ENCODE measurements at regions not wholly inside any gene's neighbourhood (a gene's known extent, or its start where the extent isn't known, plus 50 kb on each side); places are given as distances from the start of the nearest gene placed in this dataset.

DNA sequence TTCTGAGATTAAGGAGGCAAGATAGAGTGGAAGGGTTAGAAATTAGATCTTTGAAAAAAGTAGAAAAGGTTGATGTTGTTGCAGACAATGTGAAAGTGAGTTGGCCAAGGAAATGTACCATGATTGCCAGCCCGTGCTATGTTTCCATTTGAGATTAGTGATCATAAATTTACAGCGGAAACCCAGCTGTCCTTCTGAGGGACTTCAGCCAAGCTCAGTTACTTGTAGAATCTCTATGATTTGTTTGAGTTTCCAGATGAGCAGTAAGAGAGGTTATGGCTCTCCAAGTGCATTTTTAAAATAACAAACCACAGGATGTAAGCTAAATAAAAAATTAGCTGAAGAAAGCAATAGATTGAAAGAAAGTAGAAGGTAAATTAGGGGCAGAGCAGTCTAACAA is 54.2 kb upstream of the RBMS3 start:
- Histone ChIP-seq H3K36me3 (ENCODE audit: insufficient read depth, low read length) (no peaks in the 10 kb centered on the region), H3K4me3 (ENCODE audit: low read depth, low read length, poor library complexity, severe bottlenecking) (no peak overlapping the region), H3K9me2 (ENCODE audit: low read depth, low read length) (no peaks in the 10 kb centered on the region), H3K27me3 (ENCODE audit: insufficient read depth, low read length) (no peaks in the 10 kb centered on the region), H4K20me1 (ENCODE audit: insufficient read depth, low read length) (no peaks in the 10 kb centered on the region), H3K79me2 (ENCODE audit: insufficient read depth, low read length) (no peaks in the 10 kb centered on the region), H3K4me1 (ENCODE audit: insufficient read depth, low read length, severe bottlenecking) (peaks cover 21% of the 10 kb centered on the region), H3K9ac (ENCODE audit: low read length) (0 out of 2 replicates have a peak overlapping the region, but pooled peaks have one; percentile 3), H2AFZ (ENCODE audit: low read length) (peak overlapping the region; percentile 21), H3K9me3 (ENCODE audit: low read length) (no peaks in the 10 kb centered on the region), H3K4me2 (ENCODE audit: low read length) (peak overlapping the region; percentile 33), H3K27ac (ENCODE audit: low read depth, low read length, poor library complexity, severe bottlenecking) (peak overlapping the region; percentile 26), H3F3A (ENCODE audit: insufficient read depth, low read length) (no peaks in the 10 kb centered on the region)
- no peak for TF ChIP-seq EZH2 (IDR thresholded peaks at IDR 0.05; ENCODE audit: borderline replicate concordance, low read length)
- TF ChIP-seq, protein P1, sequence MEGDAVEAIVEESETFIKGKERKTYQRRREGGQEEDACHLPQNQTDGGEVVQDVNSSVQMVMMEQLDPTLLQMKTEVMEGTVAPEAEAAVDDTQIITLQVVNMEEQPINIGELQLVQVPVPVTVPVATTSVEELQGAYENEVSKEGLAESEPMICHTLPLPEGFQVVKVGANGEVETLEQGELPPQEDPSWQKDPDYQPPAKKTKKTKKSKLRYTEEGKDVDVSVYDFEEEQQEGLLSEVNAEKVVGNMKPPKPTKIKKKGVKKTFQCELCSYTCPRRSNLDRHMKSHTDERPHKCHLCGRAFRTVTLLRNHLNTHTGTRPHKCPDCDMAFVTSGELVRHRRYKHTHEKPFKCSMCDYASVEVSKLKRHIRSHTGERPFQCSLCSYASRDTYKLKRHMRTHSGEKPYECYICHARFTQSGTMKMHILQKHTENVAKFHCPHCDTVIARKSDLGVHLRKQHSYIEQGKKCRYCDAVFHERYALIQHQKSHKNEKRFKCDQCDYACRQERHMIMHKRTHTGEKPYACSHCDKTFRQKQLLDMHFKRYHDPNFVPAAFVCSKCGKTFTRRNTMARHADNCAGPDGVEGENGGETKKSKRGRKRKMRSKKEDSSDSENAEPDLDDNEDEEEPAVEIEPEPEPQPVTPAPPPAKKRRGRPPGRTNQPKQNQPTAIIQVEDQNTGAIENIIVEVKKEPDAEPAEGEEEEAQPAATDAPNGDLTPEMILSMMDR (IDR thresholded peaks at IDR 0.05; ENCODE audit: low read length): no peak

DNA sequence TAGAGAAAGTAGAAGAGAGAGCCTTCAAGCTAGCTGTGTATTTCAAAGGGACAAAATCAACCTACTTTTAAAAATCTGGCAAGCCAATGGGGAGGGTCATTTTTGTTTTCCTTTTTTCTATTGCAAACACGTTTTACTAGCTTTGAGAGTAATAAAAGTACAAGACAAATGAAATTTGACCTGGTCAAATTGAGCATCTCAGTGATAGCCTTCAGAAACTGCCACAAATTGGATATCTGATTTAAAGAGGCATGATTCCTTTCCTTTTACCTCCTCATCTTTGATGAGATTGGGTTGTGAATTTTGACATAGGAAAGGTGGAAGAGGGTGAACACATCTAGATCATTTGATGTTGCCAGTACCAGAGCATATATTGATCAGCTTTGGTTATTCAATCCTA is 53.6 kb upstream of the RBMS3 start:
- Histone ChIP-seq H3K4me1 (ENCODE audit: insufficient read depth, low read length, severe bottlenecking) (peaks cover 21% of the 10 kb centered on the region), H3F3A (ENCODE audit: insufficient read depth, low read length) (no peaks in the 10 kb centered on the region), H3K36me3 (ENCODE audit: insufficient read depth, low read length) (no peaks in the 10 kb centered on the region), H3K9me2 (ENCODE audit: low read depth, low read length) (no peaks in the 10 kb centered on the region), H3K4me2 (ENCODE audit: low read length) (peak overlapping the region; percentile 33), H4K20me1 (ENCODE audit: insufficient read depth, low read length) (no peaks in the 10 kb centered on the region), H3K79me2 (ENCODE audit: insufficient read depth, low read length) (no peaks in the 10 kb centered on the region), H3K27ac (ENCODE audit: low read depth, low read length, poor library complexity, severe bottlenecking) (peak overlapping the region; percentile 26), H2AFZ (ENCODE audit: low read length) (peak overlapping the region; percentile 21), H3K9me3 (ENCODE audit: low read length) (no peaks in the 10 kb centered on the region), H3K9ac (ENCODE audit: low read length) (0 out of 2 replicates have a peak overlapping the region, but pooled peaks have one; percentile 3), H3K4me3 (ENCODE audit: low read depth, low read length, poor library complexity, severe bottlenecking) (no peak overlapping the region), H3K27me3 (ENCODE audit: insufficient read depth, low read length) (no peaks in the 10 kb centered on the region)
- TF ChIP-seq EZH2 (IDR thresholded peaks at IDR 0.05; ENCODE audit: borderline replicate concordance, low read length): no peak
